ENCODE measurements at regions not wholly inside any gene's neighbourhood (a gene's known extent, or its start where the extent isn't known, plus 50 kb on each side); places are given as distances from the start of the nearest gene placed in this dataset.

DNA sequence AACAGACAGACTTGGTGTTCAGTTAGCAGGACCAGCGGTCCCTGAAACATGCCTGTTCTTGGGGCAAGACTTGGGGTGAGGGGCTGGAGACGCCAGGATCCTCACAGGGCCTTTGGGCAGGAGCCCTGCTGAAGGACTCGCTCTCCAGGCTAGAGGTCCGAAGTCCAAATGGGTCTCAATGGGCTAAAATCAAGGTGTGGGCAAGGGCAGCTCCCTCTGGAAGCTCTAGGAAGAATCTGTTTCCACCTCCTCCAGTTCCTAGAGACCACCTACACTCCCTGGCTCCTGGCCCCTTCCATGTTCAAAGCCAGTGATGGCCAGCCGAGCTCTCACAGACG lies 111.3 kb downstream of the TUBA3C start:
- Mint-ChIP-seq H3K27ac (no peak overlapping the region), H3K9me3 (peaks cover 5 to 6% of the 10 kb centered on the region in 2 donors), H3K36me3 (no peaks in the 10 kb centered on the region)
- DNase-seq (ENCODE audit: low spot score in 2 of 2) (no peak), ATAC-seq (no peak)

DNA sequence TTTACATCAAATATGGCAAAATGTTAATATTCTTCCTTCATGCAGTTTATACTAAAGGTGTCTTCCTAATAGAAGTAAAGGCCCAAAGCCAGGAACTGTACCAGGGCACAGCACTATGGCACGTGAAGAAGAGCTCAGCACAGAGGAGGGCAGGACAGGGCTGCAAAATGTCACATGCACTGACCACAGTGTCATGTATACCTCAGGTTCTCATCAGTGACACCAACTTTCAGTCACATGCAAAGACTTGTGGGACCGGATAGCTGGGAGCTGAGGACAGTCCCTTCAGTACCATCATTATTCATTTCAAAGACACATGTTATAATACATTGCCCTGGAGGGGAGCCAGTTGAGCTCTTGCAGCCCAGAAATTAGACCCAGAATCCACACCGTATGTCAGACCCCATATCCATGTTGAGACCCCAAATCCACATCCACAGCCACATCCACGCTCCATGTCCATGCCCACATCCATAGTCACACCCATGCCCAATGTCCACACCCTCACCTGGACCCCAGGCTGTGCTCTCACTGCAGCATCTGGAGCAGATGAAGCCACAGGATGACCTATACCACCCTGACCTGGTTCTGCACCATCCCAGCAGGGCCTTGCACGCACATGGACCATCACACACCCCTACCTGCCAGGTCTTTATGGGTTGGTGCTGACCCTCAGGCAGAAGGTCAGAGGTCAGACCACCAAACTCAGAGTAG lies 111.8 kb downstream of the TUBA3C start:
- Mint-ChIP-seq H3K36me3 (peaks cover 0 to under 1% of the 10 kb centered on the region in 2 donors), H3K9me3 (peaks cover 5 to 6% of the 10 kb centered on the region in 2 donors), H3K27ac (no peak overlapping the region)
- no peak for ATAC-seq
- no peak for DNase-seq (ENCODE audit: low spot score in 2 of 2)

DNA sequence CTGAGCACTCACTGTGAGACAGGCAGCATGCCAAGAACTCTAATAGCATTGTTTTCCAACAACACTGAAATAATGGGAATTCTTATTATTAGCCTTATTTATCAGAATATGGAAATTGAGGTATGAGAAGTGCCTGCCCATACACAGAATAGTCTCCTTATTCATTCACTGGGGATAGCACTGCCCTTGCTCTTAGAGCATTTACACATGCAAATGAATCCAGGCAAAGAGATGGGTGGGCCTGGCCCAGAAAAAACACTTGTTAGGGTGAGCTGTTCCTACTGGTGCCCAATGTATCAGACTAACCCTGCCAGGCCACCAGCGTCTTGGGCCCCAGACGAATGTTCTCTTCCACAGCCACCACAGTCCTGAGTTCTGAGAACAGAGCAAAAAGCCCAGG lies 112.9 kb downstream of the TUBA3C start:
- H3K36me3 Mint-ChIP-seq = peaks cover 0 to 12% of the 10 kb centered on the region in 2 donors
- H3K9me3 Mint-ChIP-seq = peaks cover 9 to 10% of the 10 kb centered on the region in 2 donors
- ATAC-seq = no peak
- H3K27ac Mint-ChIP-seq = no peak overlapping the region
- DNase-seq (ENCODE audit: low spot score in 2 of 2) = no peak

DNA sequence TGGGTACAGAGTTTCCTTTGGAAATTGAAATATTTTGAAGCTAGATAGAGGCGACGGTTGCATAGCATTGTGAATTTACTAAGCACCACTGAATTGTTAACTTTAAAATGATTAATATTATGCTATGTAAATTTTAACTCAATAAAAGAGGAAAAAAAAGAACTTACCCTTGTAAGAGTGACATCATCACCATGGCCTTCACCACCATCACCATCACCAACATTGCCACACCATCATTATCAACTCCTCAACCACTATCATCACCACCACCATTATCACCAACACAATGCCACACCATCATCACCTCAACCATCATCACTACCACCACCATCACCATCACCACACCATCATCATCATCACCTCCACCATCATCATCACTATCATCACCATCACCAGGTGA lies 113.9 kb downstream of the TUBA3C start:
- ATAC-seq (no peak), DNase-seq (ENCODE audit: low spot score in 2 of 2) (no peak)
- Mint-ChIP-seq H3K36me3 (peaks cover 0 to 17% of the 10 kb centered on the region in 2 donors), H3K9me3 (peaks cover 9 to 10% of the 10 kb centered on the region in 2 donors), H3K27ac (no peak overlapping the region)

DNA sequence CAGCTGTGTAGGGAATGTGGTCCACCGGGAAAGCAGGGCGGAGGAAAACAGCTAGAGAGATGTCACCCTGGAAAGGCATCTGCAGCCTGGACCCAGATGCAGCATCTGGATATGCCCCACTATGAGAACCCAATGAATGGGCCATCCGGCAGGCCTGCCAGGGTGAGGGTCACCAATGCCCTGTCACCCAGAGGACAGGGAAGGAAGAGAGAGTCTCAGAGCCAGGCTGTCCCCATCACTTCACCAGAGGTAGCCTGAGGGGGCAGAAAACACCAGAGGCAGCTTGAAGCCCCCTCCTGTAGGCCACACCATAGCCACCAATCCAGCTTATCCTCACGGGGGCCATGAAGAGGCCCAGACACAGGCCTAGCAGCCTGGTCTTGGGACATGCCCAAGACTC lies 118.8 kb downstream of the TUBA3C start:
- Mint-ChIP-seq H3K27ac (no peak overlapping the region), H3K36me3 (peaks cover 0 to 17% of the 10 kb centered on the region in 2 donors), H3K9me3 (peaks cover 10 to 16% of the 10 kb centered on the region in 2 donors)
- no peak for DNase-seq (ENCODE audit: low spot score in 2 of 2)
- ATAC-seq = no peak

DNA sequence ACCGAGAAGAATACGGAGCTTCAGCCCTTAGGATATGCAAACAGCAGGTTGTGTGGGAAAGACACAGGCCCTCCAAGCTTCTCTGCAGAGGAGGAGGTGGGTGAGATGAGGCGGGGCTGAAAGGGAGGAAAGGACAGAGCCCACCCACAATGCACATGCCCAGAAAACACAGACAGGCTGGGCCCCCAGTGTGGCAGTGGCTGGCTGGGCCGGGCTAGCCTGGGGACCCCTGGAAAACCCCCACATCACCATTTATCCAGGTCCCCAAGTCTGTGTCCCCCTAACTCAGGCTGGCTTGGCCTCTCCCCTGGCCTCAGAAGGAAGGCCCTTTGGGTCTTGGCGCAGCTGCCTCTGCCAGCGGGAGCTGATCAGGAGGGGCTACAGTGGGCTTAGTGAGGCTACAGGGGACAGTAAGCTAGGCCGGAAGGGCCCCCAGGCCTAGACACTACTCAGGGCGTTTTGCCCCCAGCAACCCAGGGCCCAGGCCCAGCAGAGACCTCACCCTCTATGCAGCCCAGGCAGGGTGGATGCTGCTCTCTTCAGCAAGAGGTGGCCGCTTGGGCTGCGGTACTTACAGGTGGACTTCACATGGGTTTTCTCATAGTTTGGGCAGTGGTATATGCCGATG lies 119.5 kb downstream of the TUBA3C start:
- H3K9me3 Mint-ChIP-seq = peaks cover 10 to 16% of the 10 kb centered on the region in 2 donors
- DNase-seq (ENCODE audit: low spot score in 2 of 2) = no peak
- H3K27ac Mint-ChIP-seq = no peak overlapping the region
- no peak for ATAC-seq
- peaks cover 0 to 17% of the 10 kb centered on the region in 2 donors for H3K36me3 Mint-ChIP-seq

DNA sequence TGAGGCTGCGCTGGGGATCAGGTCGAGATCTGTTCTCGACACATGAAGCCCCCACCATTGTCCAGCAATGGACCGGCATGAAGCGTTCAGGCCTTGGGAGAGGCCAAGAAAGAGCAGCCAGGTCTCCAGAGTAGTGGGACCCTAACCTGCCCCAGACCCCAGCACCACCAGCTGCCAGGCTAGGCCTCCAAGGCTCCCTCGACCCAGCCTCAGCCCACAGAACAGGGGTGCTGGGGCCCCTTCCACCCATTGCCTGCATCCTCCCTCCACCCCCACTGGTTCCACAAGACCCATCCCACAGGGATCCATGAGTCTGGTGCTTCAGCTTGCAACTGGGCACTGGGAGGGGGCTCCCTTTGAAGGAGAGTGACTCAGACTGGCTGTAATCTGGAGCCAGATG lies 120.3 kb downstream of the TUBA3C start:
- Mint-ChIP-seq H3K36me3 (peaks cover 0 to 17% of the 10 kb centered on the region in 2 donors), H3K9me3 (peaks cover 10 to 16% of the 10 kb centered on the region in 2 donors), H3K27ac (no peak overlapping the region)
- no peak for ATAC-seq
- DNase-seq (ENCODE audit: low spot score in 2 of 2) = no peak

DNA sequence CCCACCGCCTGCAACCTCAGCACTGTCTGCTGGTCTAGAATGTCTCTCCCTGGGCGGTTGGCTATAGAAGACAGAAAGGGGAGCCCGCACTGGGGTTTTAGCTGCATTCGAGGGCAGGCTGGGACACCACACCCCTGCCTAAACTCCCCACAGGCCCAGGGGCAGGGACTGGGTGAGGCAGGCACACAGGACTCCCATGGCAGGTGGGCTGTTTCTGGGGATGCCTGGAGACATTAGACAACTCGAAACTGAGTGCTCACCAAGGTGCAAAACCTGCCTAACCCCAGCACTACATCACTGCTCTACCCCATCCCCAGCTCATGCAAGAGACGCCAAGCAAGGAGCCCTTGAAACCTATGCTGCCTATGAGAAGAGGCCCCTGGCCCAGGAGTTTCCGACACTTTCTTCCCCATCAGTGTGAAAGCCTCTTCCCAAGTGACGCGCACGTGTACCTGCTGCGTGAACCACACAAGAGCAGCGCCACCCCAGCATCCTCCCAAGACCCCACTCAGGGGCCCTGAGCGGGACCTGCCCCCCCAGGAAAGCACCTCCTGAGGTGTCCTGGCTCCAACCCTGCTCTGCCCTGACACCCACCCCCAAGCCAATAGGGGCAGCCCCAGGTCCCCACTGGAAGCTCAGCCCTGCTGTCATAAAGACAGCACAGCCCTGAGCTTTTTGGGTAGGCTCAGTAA lies 121.2 kb downstream of the TUBA3C start:
- ATAC-seq (no peak), DNase-seq (ENCODE audit: low spot score in 2 of 2) (no peak)
- H3K36me3 Mint-ChIP-seq = peaks cover 0 to 17% of the 10 kb centered on the region in 2 donors
- H3K27ac Mint-ChIP-seq = no peak overlapping the region
- H3K9me3 Mint-ChIP-seq = peaks cover 10 to 16% of the 10 kb centered on the region in 2 donors

DNA sequence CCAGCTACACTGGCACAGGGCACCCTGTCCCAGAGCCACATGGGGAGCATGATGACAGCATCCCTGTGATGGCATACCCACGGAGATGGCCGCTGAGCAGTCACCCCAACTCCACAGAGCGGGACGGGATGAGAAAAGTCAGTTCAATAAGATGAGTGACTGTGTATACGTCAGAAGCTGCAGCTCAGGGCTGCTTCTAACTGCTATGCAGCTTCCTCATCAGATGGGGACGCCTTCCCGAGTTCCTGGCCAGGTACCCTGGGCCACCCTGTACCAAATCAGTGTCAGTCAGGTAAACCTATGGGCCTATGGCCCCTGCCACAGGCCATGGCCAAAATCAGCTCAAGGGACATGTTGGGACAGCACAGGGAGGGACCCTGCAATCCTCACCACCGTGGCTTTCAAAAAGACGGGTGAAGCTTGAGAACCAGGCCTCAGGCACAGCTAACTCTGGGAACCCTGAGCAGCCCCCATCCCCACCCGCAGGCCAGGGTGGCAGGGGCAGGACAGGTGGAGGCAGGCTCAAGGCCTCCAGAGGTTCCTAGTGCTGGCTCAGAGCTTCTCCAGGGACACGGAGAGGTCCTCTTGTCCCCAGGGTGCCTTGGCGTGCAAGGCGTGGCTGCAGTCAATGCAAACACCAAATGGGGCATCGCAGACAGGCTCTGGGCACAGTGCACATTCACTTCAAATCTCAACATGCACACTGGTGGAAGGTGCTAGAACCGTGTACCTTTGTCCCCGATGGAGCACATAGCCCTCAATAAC lies 122.4 kb downstream of the TUBA3C start:
- no peak for DNase-seq (ENCODE audit: low spot score in 2 of 2)
- H3K36me3 Mint-ChIP-seq = peaks cover 0 to 10% of the 10 kb centered on the region in 2 donors
- H3K27ac Mint-ChIP-seq = no peak overlapping the region
- H3K9me3 Mint-ChIP-seq = peaks cover 4 to 10% of the 10 kb centered on the region in 2 donors
- ATAC-seq = no peak

DNA sequence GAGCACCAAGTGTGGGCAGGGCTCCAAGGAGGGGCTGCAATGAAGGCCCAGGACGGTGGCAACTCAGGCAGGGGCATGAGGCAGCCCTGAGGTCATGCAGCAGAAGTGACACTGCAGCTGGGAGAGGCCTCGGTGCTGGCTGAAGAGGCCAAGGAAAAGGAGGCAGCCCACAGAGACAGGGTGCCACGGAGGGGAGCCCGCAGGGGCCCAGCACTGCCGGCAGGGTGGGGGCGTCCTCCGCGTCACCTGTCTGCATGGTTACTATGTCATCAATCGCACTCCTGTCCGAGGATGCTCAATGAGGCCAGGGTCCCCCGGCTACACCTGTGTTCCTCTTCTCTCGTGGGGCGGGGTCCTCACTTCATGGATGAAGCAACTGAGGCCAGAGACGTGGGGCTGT lies 123.1 kb downstream of the TUBA3C start:
- Mint-ChIP-seq H3K27ac (no peak overlapping the region), H3K9me3 (peaks cover 0 to 6% of the 10 kb centered on the region in 2 donors), H3K36me3 (peaks cover 0 to 4% of the 10 kb centered on the region in 2 donors)
- DNase-seq (ENCODE audit: low spot score in 2 of 2) = no peak
- no peak for ATAC-seq

DNA sequence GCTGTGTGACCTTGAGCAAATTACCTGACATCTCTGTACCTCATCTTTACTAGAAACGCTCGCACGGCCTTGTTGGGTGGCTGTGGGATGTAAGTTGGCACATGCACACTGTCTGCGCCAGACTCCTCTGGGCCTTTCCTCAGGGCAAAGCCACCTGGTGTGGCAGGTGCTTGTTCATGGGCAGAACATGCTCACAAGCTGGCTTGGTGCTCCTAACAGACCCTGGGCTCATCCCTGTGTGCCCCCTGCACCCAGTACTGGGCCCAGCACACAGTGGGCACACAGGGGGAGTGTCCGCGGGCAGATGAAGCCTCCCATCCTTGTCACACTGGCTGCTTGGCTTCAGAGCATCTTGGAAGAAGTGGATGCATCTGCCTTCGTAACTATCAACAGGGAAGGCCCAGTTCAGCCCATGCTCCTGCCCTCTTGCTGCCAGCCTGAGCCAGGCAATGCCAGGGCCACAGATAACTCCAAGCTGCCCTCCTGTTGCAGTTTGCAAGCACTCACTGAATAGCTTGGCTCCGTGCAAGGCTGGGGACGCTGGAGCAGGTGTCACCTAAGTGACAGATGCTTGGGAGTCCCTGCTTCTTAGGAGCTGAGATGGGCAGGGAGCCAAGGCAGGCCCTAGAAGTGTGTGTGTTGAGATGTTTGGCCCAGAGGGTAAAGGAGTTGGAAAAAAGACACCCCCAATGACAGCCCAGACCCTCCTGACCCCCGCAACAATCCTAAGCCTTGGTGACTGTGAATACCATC lies 123.9 kb downstream of the TUBA3C start:
- Mint-ChIP-seq H3K36me3 (no peaks in the 10 kb centered on the region), H3K9me3 (peaks cover 0 to 6% of the 10 kb centered on the region in 2 donors), H3K27ac (no peak overlapping the region)
- no peak for DNase-seq (ENCODE audit: low spot score in 2 of 2)
- no peak for ATAC-seq

DNA sequence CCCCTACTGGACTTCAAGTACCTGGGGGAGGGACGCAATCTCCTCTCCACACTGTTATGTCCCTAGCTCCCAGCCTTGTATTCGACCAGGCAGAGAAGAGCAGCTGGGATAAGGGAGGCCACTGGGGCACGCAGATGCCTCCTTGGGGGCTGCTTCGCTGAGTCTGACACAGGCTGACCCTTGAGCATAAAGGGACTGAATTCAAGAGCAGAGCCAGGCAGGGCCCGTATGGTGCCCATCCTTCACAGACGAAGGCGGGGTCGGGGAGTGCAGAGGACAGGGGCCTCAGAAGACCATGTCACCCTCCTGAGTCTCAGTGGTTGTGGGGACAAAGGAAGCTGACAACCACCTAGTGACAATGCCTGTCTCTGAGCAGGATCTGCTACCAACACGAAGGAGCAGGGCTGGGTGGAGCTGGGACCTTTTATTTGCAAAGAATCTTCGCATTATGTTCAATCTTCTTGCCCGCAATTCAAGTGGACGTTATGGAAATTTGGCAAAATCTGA lies 124.6 kb downstream of the TUBA3C start:
- H3K27ac Mint-ChIP-seq = no peak overlapping the region
- H3K9me3 Mint-ChIP-seq = peaks cover 5 to 8% of the 10 kb centered on the region in 2 donors
- DNase-seq (ENCODE audit: low spot score in 2 of 2) (no peak), ATAC-seq (no peak)
- no peaks in the 10 kb centered on the region for H3K36me3 Mint-ChIP-seq

DNA sequence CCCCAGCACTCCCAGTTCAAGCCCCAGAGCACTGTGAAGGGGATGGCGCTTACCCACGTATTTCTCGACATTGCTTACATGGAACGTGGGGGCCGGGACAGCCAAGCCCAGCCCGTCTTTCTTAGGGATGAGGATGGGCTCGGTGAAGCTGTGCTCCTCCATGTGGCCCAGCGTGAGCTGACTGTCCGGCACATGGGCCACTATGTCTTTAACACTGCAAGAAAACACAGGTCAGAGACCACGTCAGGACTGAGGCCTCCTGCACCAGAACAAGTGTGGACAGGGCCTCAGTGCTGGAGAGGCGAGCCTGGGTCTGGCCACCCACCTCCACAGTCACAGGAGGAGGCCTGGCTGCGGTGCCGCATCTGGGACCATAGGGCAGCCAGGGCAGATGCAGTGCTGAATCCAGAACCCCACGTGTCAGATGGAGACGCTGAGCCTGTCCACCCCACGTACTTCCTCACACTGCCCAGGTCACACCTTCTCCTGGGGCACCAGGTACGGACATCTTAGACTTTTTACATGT lies 125.2 kb downstream of the TUBA3C start:
- no peak for DNase-seq (ENCODE audit: low spot score in 2 of 2)
- ATAC-seq = no peak
- Mint-ChIP-seq H3K9me3 (peaks cover 9% of the 10 kb centered on the region in 2 donors), H3K36me3 (no peaks in the 10 kb centered on the region), H3K27ac (no peak overlapping the region)

DNA sequence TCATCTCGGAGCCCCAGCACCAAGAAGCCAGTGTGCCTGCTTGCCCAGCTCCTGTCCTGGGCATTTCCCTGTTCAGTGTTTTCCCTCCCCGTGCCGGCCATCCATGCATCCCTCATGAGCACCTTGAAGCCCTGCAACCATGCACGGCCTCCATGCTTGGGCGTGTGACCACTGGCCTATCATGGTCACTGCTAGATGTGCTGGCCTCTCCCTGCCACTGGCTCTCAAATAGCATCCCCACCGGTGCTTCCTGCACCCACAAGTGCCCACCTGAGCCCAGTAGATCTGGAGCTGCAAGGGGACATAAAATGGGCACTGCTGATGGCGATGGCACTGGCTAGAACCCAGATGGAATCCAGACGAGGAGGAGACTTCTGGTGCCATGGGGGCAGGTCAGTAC lies 126.0 kb downstream of the TUBA3C start:
- Mint-ChIP-seq H3K27ac (no peak overlapping the region), H3K9me3 (peaks cover 9% of the 10 kb centered on the region in 2 donors), H3K36me3 (no peaks in the 10 kb centered on the region)
- DNase-seq (ENCODE audit: low spot score in 2 of 2) = no peak
- no peak for ATAC-seq

DNA sequence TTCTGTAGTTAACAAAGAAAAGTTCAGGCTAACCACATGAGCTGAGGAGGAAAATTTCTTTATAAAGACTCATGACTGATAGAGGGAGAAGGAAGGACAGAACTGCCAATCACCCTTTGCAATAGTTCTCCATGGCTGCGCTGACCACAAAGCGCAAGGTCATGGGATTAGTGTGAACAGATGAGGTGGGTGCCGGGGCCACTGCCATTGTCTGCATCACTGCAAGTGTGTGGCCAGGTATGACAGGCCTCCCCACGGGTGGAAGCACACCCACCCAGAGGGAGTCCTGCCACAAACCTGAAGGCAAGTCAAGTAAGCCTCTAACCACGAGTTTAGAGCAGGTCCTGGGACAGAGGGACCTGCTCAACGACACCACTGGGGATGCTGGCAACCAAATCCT lies 128.1 kb downstream of the TUBA3C start:
- DNase-seq (ENCODE audit: low spot score in 2 of 2) (no peak), ATAC-seq (no peak)
- Mint-ChIP-seq H3K27ac (no peak overlapping the region), H3K36me3 (no peaks in the 10 kb centered on the region), H3K9me3 (peaks cover 9% of the 10 kb centered on the region in 2 donors)

DNA sequence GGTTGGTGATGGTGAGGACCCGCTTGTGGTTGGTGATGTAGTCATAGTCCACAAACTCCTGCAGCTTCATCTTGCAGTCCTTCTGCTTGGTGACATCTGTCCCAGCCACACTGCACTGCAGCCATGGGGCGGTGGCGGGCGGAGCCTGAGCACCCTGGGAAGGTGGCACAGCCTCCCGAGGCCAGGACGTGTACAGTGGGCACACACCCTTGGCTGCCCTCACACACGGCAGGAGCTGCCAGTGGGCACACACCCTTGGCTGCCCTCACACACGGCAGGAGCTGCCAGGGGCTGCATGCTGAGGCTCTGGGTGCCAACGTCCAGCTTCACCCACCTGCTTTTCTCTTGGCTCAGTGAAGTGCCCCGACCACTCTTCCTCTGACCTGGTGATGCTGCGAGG lies 128.7 kb downstream of the TUBA3C start:
- no peak for ATAC-seq
- H3K36me3 Mint-ChIP-seq = no peaks in the 10 kb centered on the region
- H3K27ac Mint-ChIP-seq = no peak overlapping the region

More for the DNA sequence above, 128.7 kb downstream of the TUBA3C start:
- H3K9me3 Mint-ChIP-seq = peaks cover 9% of the 10 kb centered on the region in 2 donors
- no peak for DNase-seq (ENCODE audit: low spot score in 2 of 2)
